K562 (cell line): ENCODE measurements at regions not wholly inside any gene's neighbourhood (a gene's known extent, or its start where the extent isn't known, plus 50 kb on each side); places are given as distances from the start of the nearest gene placed in this dataset.

ENCODE experiments used
- ELK1 ChIP-seq: sonication (generic); formaldehyde crosslinking; IDR thresholded peaks from 2 replicates; pipeline ENCODE4 v1.8.1; 2022; ENCODE audit warnings: missing genetic modification reagents
- ESRRB ChIP-seq: fragments of 250-450 bp; sonication (Bioruptor Pico); IDR thresholded peaks from 2 replicates; pipeline ENCODE4 v1.5.0; 2020; ENCODE audit warnings: mild to moderate bottlenecking, moderate library complexity, borderline replicate concordance
- HDAC8 ChIP-seq: fragments of 450-650 bp; IDR thresholded peaks from 2 replicates; pipeline ENCODE4 v1.6.1; 2016; ENCODE audit warnings: mild to moderate bottlenecking, missing genetic modification characterization, moderate library complexity, missing compliant biosample characterization
- MBD1 ChIP-seq: fragments of 250-450 bp; sonication (Bioruptor Pico); IDR thresholded peaks from 2 replicates; pipeline ENCODE4 v1.8.0; 2022; ENCODE audit warnings: inconsistent platforms
- MLLT1 ChIP-seq, 2 experiments: fragments of 450-650 bp; IDR thresholded peaks; 2 replicates each; pipeline ENCODE4 v1.6.1; 2016
- NFIC ChIP-seq: fragments of 450-650 bp; IDR thresholded peaks from 2 replicates; pipeline ENCODE4 v1.6.1; 2017; ENCODE audit warnings: mild to moderate bottlenecking, inconsistent platforms
- POLR2AphosphoS5 ChIP-seq: IDR thresholded peaks from 2 replicates; pipeline ENCODE4 v1.6.1; 2011; ENCODE audit warnings: mild to moderate bottlenecking, low read depth, low read length, moderate library complexity; ENCODE audit not compliant: control insufficient read depth, insufficient read depth
- RNF2 ChIP-seq: sonication (generic); IDR thresholded peaks from 2 replicates; pipeline ENCODE4 v1.6.1; 2016
- TRIM24 ChIP-seq, 2 experiments: fragments of 450-650 bp; IDR thresholded peaks; 2 replicates each; pipeline ENCODE4 v1.6.1; 2016
- ZBTB34 ChIP-seq: fragments of 250-450 bp; sonication (Bioruptor Pico); IDR thresholded peaks from 2 replicates; pipeline ENCODE4 v1.8.0; 2021; ENCODE audit warnings: mild to moderate bottlenecking, moderate library complexity
- ZBTB40 ChIP-seq, 2 experiments: fragments of 450-650 bp in 1 of 2; sonication (generic) in 1 of 2; formaldehyde crosslinking in 1 of 2; IDR thresholded peaks; 2 replicates each; pipeline versions ENCODE4 v1.7.1 to v1.9.0; 2016 to 2022; ENCODE audit warnings: inconsistent platforms in 1 of 2, mild to moderate bottlenecking in 1 of 2, missing genetic modification reagents in 1 of 2
- ZFP30 ChIP-seq: fragments of 250-450 bp; sonication (Bioruptor Pico); IDR thresholded peaks from 2 replicates; pipeline ENCODE4 v1.8.0; 2022; ENCODE audit warnings: moderate library complexity, mild to moderate bottlenecking, inconsistent platforms, borderline replicate concordance
- ZNF140 ChIP-seq: fragments of 250-450 bp; sonication (Bioruptor Pico); IDR thresholded peaks from 2 replicates; pipeline ENCODE4 v1.8.0; 2021; ENCODE audit warnings: moderate library complexity, mild to moderate bottlenecking, inconsistent platforms

GRCh38 chr4:10183462-10183861 lies 66.9 kb upstream of the WDR1 start (continued):
- no peak for TF ChIP-seq POLR2AphosphoS5
- TF ChIP-seq TRIM24 (IDR thresholded peaks at IDR 0.05), result no peak
- no peak for TF ChIP-seq ZFP30
- TF ChIP-seq HDAC8 (tag), result peak; percentile 91
- TF ChIP-seq MLLT1 (IDR thresholded peaks at IDR 0.05), result peak in 1 of 2 experiments; percentile 27; a peak in 3 of 4 replicates
- no peak for TF ChIP-seq NFIC
- peak; percentile 76; the same call in 1 of the 2 replicates for TF ChIP-seq ZBTB34 (CRISPR knock-in tag)
- TF ChIP-seq ESRRB (CRISPR knock-in tag), result no peak
- TF ChIP-seq ZBTB40 (IDR thresholded peaks at IDR 0.05), result no peak
- TF ChIP-seq ZBTB40 (CRISPR knock-in tag; IDR thresholded peaks at IDR 0.05), result no peak
- no peak for TF ChIP-seq MBD1 (CRISPR knock-in tag)
- TF ChIP-seq ZNF140 (CRISPR knock-in tag), result peak; percentile 48; the same call in 1 of the 2 replicates
- no peak for TF ChIP-seq ELK1 (CRISPR knock-in tag)
- TF ChIP-seq RNF2, result no peak
